B cell (primary cell): ENCODE measurements at regions not wholly inside any gene's neighbourhood (a gene's known extent, or its start where the extent isn't known, plus 50 kb on each side); places are given as distances from the start of the nearest gene placed in this dataset.

Experiments
- ATAC-seq: fragments of 200-7000 bp; cut with Tn5 transposase; one replicate; pipeline ENCODE4 v1.10.0; 2021; ENCODE audit warnings: low read depth, mild to moderate bottlenecking, moderate number of reproducible peaks, moderate library complexity
- CTCF ChIA-PET: fragments of 350-600 bp; sonication (Branson Sonifier 250); formaldehyde crosslinking; loops from one replicate; lab custom pipeline; 2021; ENCODE audit warnings: antibody characterized with exemption, inconsistent platforms; lab: Charles Lee
- POLR2A ChIA-PET: fragments of 350-600 bp; sonication (Branson Sonifier 250); formaldehyde crosslinking; loops from one replicate; lab custom pipeline; 2021; ENCODE audit warnings: antibody characterized with exemption; lab: Charles Lee
- DNase-seq: peaks from one replicate; pipeline ENCODE4 v3.0.0; 2013
- H2AFZ ChIP-seq: 2 replicates; pipeline ENCODE4 v1.6.1; 2012; ENCODE audit warnings: mild to moderate bottlenecking, low read depth, low read length; ENCODE audit not compliant: insufficient read depth, poor library complexity, severe bottlenecking
- H3K27ac ChIP-seq, 2 donors: 1 replicate in 1 of 2; 2 replicates in 1 of 2; pipeline ENCODE4 v1.5.1; 2012 to 2013; ENCODE audit warnings: low read length in 2 of 2, mild to moderate bottlenecking in 2 of 2, moderate library complexity in 1 of 2
- H3K27me3 ChIP-seq, 4 experiments: fragments of 200-600 bp in 1 of 4; sonication (generic) in 1 of 4; replicated peaks in 1 of 4; 1 replicate in 2 of 4; 2 replicates in 2 of 4; pipeline versions ENCODE4 v1.6.1 to v1.7.0; 2013 to 2016; ENCODE audit warnings: low read length in 3 of 4, mild to moderate bottlenecking in 2 of 4, mixed read lengths in 1 of 4, moderate library complexity in 1 of 4; ENCODE audit not compliant: insufficient read depth in 4 of 4, control insufficient read depth in 3 of 4; ENCODE audit errors: control extremely low read depth in 1 of 4
- H3K36me3 ChIP-seq, 2 experiments: replicated peaks in 1 of 2; 1 replicate in 1 of 2; 2 replicates in 1 of 2; pipeline versions ENCODE4 v1.6.1 to v1.7.1; 2013; ENCODE audit warnings: low read length in 1 of 2; ENCODE audit not compliant: insufficient read depth in 2 of 2, control insufficient read depth in 1 of 2; ENCODE audit errors: control extremely low read depth in 1 of 2, extremely low read depth in 1 of 2
- H3K4me1 ChIP-seq, 2 donors: fragments of 200-600 bp in 1 of 2; sonication (generic) in 1 of 2; 1 replicate in 1 of 2; 2 replicates in 1 of 2; pipeline versions ENCODE4 v1.5.1 to v1.6.1; 2013 to 2017; ENCODE audit warnings: low read length in 2 of 2; ENCODE audit not compliant: control insufficient read depth in 2 of 2, insufficient read depth in 2 of 2
- H3K4me2 ChIP-seq: replicated peaks from 2 replicates; pipeline ENCODE3; 2012; ENCODE audit warnings: mild to moderate bottlenecking, low read depth, low read length; ENCODE audit not compliant: poor library complexity, severe bottlenecking
- H3K4me3 ChIP-seq, 5 experiments: fragments of 200-600 bp in 1 of 5; sonication (generic) in 1 of 5; 1 replicate in 3 of 5; 2 replicates in 2 of 5; pipeline versions ENCODE4 v1.5.1 to v1.7.0; 2011 to 2016; ENCODE audit warnings: low read length in 4 of 5, mild to moderate bottlenecking in 4 of 5, low read depth in 2 of 5, control low read depth in 1 of 5, moderate library complexity in 1 of 5; ENCODE audit not compliant: insufficient read depth in 1 of 5; ENCODE audit errors: control extremely low read depth in 1 of 5, extremely low read depth in 1 of 5
- H3K79me2 ChIP-seq: fragments of 200-600 bp; sonication (generic); one replicate; pipeline ENCODE4 v1.6.0; 2016; ENCODE audit warnings: low read length; ENCODE audit not compliant: control insufficient read depth, insufficient read depth
- H3K9ac ChIP-seq: fragments of 200-600 bp; sonication (generic); 2 replicates; pipeline ENCODE4 v1.6.1; 2017; ENCODE audit warnings: mild to moderate bottlenecking, low read length, moderate library complexity
- H3K9me3 ChIP-seq, 3 donors: one replicate each; pipeline versions ENCODE4 v1.6.1 to v1.7.1; 2013; ENCODE audit warnings: low read length in 2 of 3; ENCODE audit not compliant: control insufficient read depth in 2 of 3, insufficient read depth in 1 of 3; ENCODE audit errors: control extremely low read depth in 1 of 3
- H4K20me1 ChIP-seq: 2 replicates; pipeline ENCODE4 v1.6.0; 2012; ENCODE audit warnings: mild to moderate bottlenecking, low read length; ENCODE audit not compliant: insufficient read depth, control insufficient read depth, poor library complexity, severe bottlenecking
- H3K27ac Mint-ChIP-seq: one replicate; pipeline ENCODE4 v1.8.0; 2021; ENCODE audit warnings: mixed read lengths
- H3K27me3 Mint-ChIP-seq: one replicate; pipeline ENCODE4 v1.8.0; 2021; ENCODE audit warnings: mixed read lengths
- H3K4me1 Mint-ChIP-seq: one replicate; pipeline ENCODE4 v1.8.0; 2021; ENCODE audit warnings: mixed read lengths
- H3K4me3 Mint-ChIP-seq: one replicate; pipeline ENCODE4 v1.8.0; 2021; ENCODE audit warnings: mixed read lengths
- H3K9me3 Mint-ChIP-seq: one replicate; pipeline ENCODE4 v1.8.0; 2022; ENCODE audit warnings: mixed read lengths; ENCODE audit not compliant: insufficient read depth
- CTCF ChIP-seq: fragments of 200-600 bp; IDR thresholded peaks from one replicate; pipeline ENCODE4 v1.8.0; 2022; ENCODE audit warnings: antibody characterized with exemption, mild to moderate bottlenecking
- EZH2 ChIP-seq: IDR thresholded peaks from 2 replicates; pipeline ENCODE4 v1.6.1; 2012; ENCODE audit warnings: borderline replicate concordance, low read depth, mild to moderate bottlenecking, moderate library complexity, low read length; ENCODE audit not compliant: insufficient read depth, poor library complexity, severe bottlenecking
- WGBS: methylation state at CpG from one replicate; pipeline ENCODE4 v1.1.5; 2013; ENCODE audit warnings: missing lambda C conversion rate; ENCODE audit not compliant: insufficient coverage; 5-methylcytosine and 5-hydroxymethylcytosine counted together
- intact Hi-C: fragments of 100-400 bp; cut with micrococcal nuclease; formaldehyde crosslinking; loops from one replicate; pipeline ENCODE4 v1.10.0; 2022

- Mint-ChIP-seq H3K27me3 (peaks cover 13% of the 10 kb centered on the region), H3K9me3 (no peaks in the 10 kb centered on the region), H3K4me1 (no peaks in the 10 kb centered on the region), H3K27ac (no peak overlapping the region), H3K4me3 (no peak overlapping the region)
- no peak for DNase-seq
- Histone ChIP-seq H3K4me2 (no peak overlapping the region), H3K4me3 (no peak overlapping the region), H3K79me2 (no peaks in the 10 kb centered on the region), H3K36me3 (no peaks in the 10 kb centered on the region), H3K27me3 (no peaks in the 10 kb centered on the region), H3K27ac (no peak overlapping the region), H3K9ac (no peak overlapping the region), H2AFZ (no peak overlapping the region), H4K20me1 (no peaks in the 10 kb centered on the region), H3K4me1 (no peaks in the 10 kb centered on the region), H3K9me3 (peaks cover 0 to 5% (median 0%) of the 10 kb centered on the region in 3 donors)
- ChIA-PET CTCF (no interaction called here), POLR2A (no interaction called here)
- intact Hi-C loops: no loop called here
- no peak for ATAC-seq
- TF ChIP-seq EZH2 (no peak), CTCF (no peak)
- 67% methylated on average over 2 of the region's 5 CpGs for WGBS
Measured at GRCh38 chr11:113634940-113635575, 71.0 kb downstream of the TMPRSS5 start.

DNA sequence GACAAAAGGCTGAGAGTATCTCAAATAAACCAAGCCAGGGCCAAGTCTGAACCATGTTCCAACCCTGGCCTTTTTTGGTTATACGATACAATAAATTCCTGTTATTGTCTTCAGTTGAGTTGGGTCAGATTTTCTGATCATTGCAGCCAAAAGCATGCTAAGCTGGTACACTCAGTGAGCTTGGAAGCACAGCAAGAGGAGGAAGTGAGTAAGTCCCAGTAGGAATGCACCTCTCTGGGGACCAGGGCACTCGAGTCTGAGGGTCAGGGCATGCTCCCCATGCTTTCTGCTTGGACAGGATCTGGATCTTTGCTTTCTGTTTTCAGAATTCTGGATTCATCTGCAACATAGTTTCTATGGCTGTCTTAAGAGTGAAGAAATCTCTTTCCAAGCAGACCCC, 73.1 kb downstream of the TMPRSS5 start:
- H3K4me1 ChIP-seq: no peaks in the 10 kb centered on the region
- Mint-ChIP-seq H3K9me3 (no peaks in the 10 kb centered on the region), H3K4me3 (no peak overlapping the region), H3K27ac (no peak overlapping the region), H3K4me1 (no peaks in the 10 kb centered on the region), H3K27me3 (peaks cover 16% of the 10 kb centered on the region)
- no peaks in the 10 kb centered on the region for H3K36me3 ChIP-seq
- H2AFZ ChIP-seq: no peak overlapping the region
- no peak overlapping the region for H3K9ac ChIP-seq
- no peak overlapping the region for H3K27ac ChIP-seq
- ChIA-PET POLR2A (no interaction called here), CTCF (no interaction called here)
- intact Hi-C loops: no loop called here
- TF ChIP-seq CTCF (no peak), EZH2 (no peak)
- H3K9me3 ChIP-seq: peaks cover 0 to 5% (median 0%) of the 10 kb centered on the region in 3 donors
- H3K27me3 ChIP-seq: no peaks in the 10 kb centered on the region
- DNase-seq (no peak), ATAC-seq (no peak)
- no peak overlapping the region for H3K4me2 ChIP-seq
- H4K20me1 ChIP-seq: no peaks in the 10 kb centered on the region
- H3K79me2 ChIP-seq: no peaks in the 10 kb centered on the region
- 50% methylated on average over 2 of the region's 2 CpGs for WGBS
- H3K4me3 ChIP-seq: no peak overlapping the region
